Lower leg skin (tissue), 4 donors: ENCODE measurements at regions not wholly inside any gene's neighbourhood (a gene's known extent, or its start where the extent isn't known, plus 50 kb on each side); places are given as distances from the start of the nearest gene placed in this dataset.

Source experiments
- DNase-seq, 2 donors: peaks; one replicate each; pipeline ENCODE4 v3.0.0-alpha.2; 2019; ENCODE audit warnings: low spot score in 2 of 2
- H3K4me3 ChIP-seq: fragments of 200-600 bp; sonication (generic); 2 replicates; pipeline ENCODE4 v1.5.1; 2017; ENCODE audit warnings: mild to moderate bottlenecking, low read depth; ENCODE audit not compliant: poor library complexity, severe bottlenecking
- POLR2A ChIP-seq, 2 donors: fragments of 450-650 bp; IDR thresholded peaks; one replicate each; pipeline ENCODE4 v1.6.1; 2016 to 2017; ENCODE audit warnings: antibody characterized with exemption in 2 of 2, mild to moderate bottlenecking in 1 of 2, moderate library complexity in 1 of 2
- WGBS, 2 donors: methylation state at CpG; one replicate each; pipeline ENCODE4 v1.1.5; 2018; 5-methylcytosine and 5-hydroxymethylcytosine counted together
- intact Hi-C: fragments of 100-400 bp; cut with DNase I; formaldehyde crosslinking; loops from one replicate; pipeline ENCODE4 v1.15.0; 2023; ENCODE audit warnings: low total_unique reads
- TF ChIP-seq, protein P1 (sequence below), 3 donors: fragments of 450-650 bp; IDR thresholded peaks; one replicate each; pipeline ENCODE4 v1.5.1; 2016; ENCODE audit warnings: antibody characterized with exemption in 3 of 3, mild to moderate bottlenecking in 3 of 3, moderate library complexity in 2 of 3

DNA sequence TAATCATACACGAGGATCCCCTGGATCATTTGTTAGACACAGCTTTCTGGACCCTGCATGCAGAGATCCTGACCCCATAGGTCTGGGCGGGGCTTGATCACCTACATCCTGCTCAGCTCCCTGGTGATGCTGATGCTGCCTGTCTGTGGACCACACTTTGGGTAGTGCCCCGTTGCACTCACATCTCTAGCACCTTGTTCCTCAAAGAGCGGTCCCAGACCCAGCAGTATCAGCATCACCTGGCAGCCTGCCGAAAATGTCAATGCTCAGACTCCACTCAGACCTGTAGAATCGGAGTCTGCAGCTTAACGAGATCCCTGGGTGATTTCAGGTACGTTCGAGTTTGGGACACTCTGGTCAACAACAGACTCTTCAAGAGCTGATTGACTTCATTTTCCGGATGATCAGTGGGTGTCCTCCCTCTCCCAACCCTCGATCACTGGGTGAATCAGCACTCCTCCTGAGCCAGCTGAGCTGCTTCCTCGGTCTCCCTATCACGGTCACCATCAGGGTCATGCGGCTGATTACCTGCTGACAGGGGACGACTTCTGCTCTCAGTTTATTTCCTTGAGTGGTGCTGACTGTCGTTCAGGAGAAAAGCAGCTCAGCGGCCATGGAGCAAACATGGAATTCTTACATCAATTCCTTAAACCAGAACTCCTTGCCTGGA lies 150.6 kb upstream of the RAB12 start:
- WGBS, 2 donors: 90 to 94% methylated on average over 17 of the region's 17 CpGs
- peak in 1 of 2 donors; percentile 77 for DNase-seq
- no peak for TF ChIP-seq POLR2A (IDR thresholded peaks at IDR 0.05)
- TF ChIP-seq, protein P1, sequence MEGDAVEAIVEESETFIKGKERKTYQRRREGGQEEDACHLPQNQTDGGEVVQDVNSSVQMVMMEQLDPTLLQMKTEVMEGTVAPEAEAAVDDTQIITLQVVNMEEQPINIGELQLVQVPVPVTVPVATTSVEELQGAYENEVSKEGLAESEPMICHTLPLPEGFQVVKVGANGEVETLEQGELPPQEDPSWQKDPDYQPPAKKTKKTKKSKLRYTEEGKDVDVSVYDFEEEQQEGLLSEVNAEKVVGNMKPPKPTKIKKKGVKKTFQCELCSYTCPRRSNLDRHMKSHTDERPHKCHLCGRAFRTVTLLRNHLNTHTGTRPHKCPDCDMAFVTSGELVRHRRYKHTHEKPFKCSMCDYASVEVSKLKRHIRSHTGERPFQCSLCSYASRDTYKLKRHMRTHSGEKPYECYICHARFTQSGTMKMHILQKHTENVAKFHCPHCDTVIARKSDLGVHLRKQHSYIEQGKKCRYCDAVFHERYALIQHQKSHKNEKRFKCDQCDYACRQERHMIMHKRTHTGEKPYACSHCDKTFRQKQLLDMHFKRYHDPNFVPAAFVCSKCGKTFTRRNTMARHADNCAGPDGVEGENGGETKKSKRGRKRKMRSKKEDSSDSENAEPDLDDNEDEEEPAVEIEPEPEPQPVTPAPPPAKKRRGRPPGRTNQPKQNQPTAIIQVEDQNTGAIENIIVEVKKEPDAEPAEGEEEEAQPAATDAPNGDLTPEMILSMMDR (IDR thresholded peaks at IDR 0.05): no peak
- intact Hi-C loops: no loop called here
- H3K4me3 ChIP-seq: no peak overlapping the region

DNA sequence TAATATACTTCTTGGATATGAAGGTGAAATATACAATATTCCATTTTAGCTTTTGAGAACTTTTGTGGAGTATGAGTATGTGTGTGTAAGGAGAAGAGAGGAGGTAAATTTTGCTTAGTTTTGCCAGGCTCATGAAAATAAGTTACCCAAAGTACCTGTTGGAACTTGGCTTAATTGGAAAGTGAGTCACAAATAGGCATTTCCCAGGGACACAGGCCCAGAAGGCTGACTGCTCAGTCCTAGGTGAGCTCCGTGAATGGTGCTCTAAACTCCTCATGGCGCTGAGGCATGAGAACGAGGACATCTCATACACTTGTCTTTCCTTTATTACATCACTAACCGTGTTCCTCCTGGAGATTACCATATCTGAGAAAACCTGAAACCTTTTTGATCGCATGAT lies 148.5 kb upstream of the RAB12 start:
- intact Hi-C loops: no loop called here
- TF ChIP-seq, protein P1 (IDR thresholded peaks at IDR 0.05): no peak
- TF ChIP-seq POLR2A (IDR thresholded peaks at IDR 0.05): no peak
- 67 to 78% methylated on average over 5 of the region's 5 CpGs for WGBS, 2 donors
- DNase-seq: no peak
- H3K4me3 ChIP-seq: no peak overlapping the region

DNA sequence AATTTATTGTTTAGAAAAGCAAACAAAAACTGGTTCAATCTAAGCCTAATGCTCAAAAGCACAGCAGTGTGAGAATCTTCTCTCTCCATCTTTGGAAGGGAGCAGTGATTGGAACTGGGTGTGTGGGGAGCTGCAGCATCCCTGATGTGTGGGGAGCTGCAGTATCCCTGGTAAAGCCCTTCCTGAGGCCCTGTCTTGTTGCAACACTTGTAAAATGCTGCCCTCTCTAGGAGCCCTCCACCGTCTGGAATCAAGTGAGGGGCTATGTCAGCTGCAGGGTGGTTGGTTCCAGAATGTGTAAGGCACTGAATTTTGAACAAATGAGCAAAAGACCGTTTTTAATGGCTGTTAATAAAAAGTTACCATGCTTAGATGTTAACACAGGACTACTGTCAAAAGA lies 147.7 kb upstream of the RAB12 start:
- no peak overlapping the region for H3K4me3 ChIP-seq
- 79 to 83% methylated on average over 2 of the region's 2 CpGs for WGBS, 2 donors
- peak in 1 of 2 donors; percentile 54 for DNase-seq
- intact Hi-C loops: no loop called here
- TF ChIP-seq, protein P1 (IDR thresholded peaks at IDR 0.05): no peak
- no peak for TF ChIP-seq POLR2A (IDR thresholded peaks at IDR 0.05)

DNA sequence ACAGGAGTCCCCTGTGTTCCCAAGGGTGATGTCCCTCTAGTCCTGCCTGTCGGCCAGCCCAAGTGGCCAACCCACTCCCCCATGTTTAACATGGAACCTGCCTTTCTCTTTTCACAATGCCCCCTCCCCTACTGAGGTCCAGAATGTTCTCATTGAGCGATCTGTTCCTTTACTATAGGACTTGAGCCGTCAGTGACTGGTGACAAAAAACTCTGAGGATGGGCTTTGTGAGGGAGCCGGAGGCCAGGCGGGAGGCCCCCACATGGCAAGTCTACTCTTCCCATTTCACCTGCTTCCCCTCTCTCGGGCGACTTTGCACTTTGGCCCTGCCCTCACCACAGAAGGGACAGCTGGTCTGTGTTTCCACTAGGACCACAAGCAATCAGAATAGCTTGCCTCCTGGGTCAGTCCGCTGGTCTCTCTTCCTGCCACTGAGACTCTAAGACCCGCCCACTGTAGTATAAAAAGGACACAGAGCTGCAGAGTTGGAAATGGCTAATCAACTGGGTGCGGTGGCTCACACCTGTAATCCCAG lies 146.5 kb upstream of the RAB12 start:
- 92 to 93% methylated on average over 10 of the region's 10 CpGs for WGBS, 2 donors
- H3K4me3 ChIP-seq: no peak overlapping the region
- DNase-seq: peak in 1 of 2 donors; percentile 56
- intact Hi-C loops: no loop called here
- no peak for TF ChIP-seq POLR2A (IDR thresholded peaks at IDR 0.05)
- TF ChIP-seq, protein P1 (IDR thresholded peaks at IDR 0.05): no peak

DNA sequence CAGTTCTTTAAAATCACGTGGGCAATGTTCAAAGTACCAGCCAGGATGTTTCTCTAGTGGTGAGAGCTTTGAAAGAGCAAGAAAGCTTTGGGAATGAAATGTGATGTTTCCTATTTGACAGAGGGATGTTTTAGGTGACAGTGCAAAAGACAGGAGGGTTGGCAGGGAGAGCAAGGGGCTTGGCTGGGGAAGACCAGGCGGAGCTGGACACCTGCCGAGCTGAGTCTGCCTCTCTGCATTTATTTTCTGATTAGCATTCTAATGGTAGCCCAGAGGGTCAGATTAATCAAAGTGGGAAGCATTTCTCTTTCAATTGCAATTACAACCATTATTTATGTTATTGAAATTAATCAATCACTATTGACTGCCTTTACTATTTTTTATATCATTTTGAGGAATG lies 145.4 kb upstream of the RAB12 start:
- DNase-seq: no peak
- intact Hi-C loops: no loop called here
- 81 to 83% methylated on average over 3 of the region's 3 CpGs for WGBS, 2 donors
- TF ChIP-seq POLR2A (IDR thresholded peaks at IDR 0.05): no peak
- TF ChIP-seq, protein P1 (IDR thresholded peaks at IDR 0.05): no peak
- H3K4me3 ChIP-seq: no peak overlapping the region

DNA sequence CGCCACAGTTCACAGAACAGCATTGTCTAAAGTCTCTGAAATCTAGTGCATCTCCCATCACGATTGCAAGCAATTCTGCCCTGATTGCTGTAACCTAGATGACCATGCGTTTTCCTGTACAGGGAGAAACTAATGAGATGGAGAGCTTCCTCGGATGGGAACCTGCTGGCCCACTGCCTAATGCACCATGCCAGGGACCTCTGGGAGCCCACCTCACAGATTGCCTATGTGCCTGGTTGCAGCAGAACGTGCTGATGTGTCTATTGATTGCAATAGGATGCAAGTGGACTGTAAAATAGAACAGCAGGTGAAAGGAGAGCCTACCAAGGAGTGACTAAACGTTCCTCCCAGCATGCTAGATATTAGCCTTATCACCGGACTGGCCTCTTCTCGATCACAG lies 141.0 kb upstream of the RAB12 start:
- no peak overlapping the region for H3K4me3 ChIP-seq
- intact Hi-C loops: no loop called here
- DNase-seq: no peak
- TF ChIP-seq, protein P1 (IDR thresholded peaks at IDR 0.05): no peak
- TF ChIP-seq POLR2A (IDR thresholded peaks at IDR 0.05): no peak
- 84 to 85% methylated on average over 8 of the region's 8 CpGs for WGBS, 2 donors
